ENCODE measurements at regions not wholly inside any gene's neighbourhood (a gene's known extent, or its start where the extent isn't known, plus 50 kb on each side); places are given as distances from the start of the nearest gene placed in this dataset.

DNA sequence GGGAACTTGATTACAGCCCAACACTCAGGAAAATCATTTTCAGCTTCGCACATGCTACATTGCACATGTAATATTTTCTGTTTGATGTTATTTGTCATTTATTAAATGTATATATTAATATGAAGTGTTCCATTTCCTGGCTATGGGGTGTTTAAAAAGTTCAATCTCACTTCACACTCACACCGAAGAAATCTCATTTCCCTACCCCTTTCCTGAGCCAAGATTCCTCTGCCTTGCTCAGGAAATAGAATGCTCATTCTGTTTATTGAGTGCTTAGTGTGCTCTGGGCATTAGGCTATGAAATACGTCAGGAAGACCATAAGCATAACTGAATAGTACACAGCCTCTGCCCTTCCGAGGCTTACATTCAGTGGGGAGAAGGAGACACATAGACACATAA lies 331.9 kb upstream of the TSHZ3 start:
- H2BK120ac ChIP-seq (replicated peaks; ENCODE audit: low read depth, low read length), result no peak overlapping the region
- H3K23ac ChIP-seq (ENCODE audit: insufficient read length), result no peak overlapping the region
- H2BK5ac ChIP-seq (ENCODE audit: low read depth, low read length), result no peak overlapping the region
- H4K5ac ChIP-seq (ENCODE audit: insufficient read length, low read depth, low read length), result no peak overlapping the region
- no peaks in the 10 kb centered on the region for H3K23me2 ChIP-seq (ENCODE audit: low read depth, low read length)
- H3K56ac ChIP-seq (replicated peaks; ENCODE audit: insufficient read length, low read depth, low read length), result no peak overlapping the region
- H3K27me3 ChIP-seq (replicated peaks in 1 of 4; ENCODE audit: control insufficient read depth in 3 of 4, extremely low read depth in 1 of 4, insufficient read depth in 3 of 4, low read length in 3 of 4), result no peaks in the 10 kb centered on the region
- FAIRE-seq (no peak), DNase-seq (ENCODE audit: low read depth in 1 of 2, low spot score in 2 of 2) (no peak)
- no peak overlapping the region for H3K27ac ChIP-seq (ENCODE audit: low read depth, low read length)
- no peak overlapping the region for H3K4me2 ChIP-seq (ENCODE audit: insufficient read depth in 1 of 2, low read depth in 2 of 2, low read length in 2 of 2)
- H3K79me2 ChIP-seq (ENCODE audit: control insufficient read depth in 1 of 2, insufficient read depth in 2 of 2, low read length in 2 of 2), result no peaks in the 10 kb centered on the region
- ChIA-PET CTCF (ENCODE audit: partially characterized antibody) (interaction anchor here (1.0 kb wide), 1 partner anchor 262 kb away, joined by 3 read pairs; no protein-coding TSS in a partner anchor), POLR2A (ENCODE audit: partially characterized antibody) (no interaction called here)
- no peaks in the 10 kb centered on the region for H3K36me3 ChIP-seq (ENCODE audit: control insufficient read depth in 2 of 4, insufficient read depth in 4 of 4, low read length in 3 of 4)
- TF ChIP-seq JUND (IDR thresholded peaks at IDR 0.05; ENCODE audit: low read length) (no peak), SIN3A (conservative IDR thresholded peaks at IDR 0.05 in 1 of 2, IDR thresholded peaks at IDR 0.05 in 1 of 2; ENCODE audit: low read depth in 1 of 2, low read length in 2 of 2) (no peak), EP300 (IDR thresholded peaks at IDR 0.05; ENCODE audit: borderline replicate concordance in 1 of 2, low read depth in 2 of 2, low read length in 2 of 2) (no peak), RNF2 (IDR thresholded peaks at IDR 0.05; ENCODE audit: borderline replicate concordance, low read depth, low read length, missing control alignments, poor library complexity, severe bottlenecking) (no peak)
- TF ChIP-seq, protein P1, sequence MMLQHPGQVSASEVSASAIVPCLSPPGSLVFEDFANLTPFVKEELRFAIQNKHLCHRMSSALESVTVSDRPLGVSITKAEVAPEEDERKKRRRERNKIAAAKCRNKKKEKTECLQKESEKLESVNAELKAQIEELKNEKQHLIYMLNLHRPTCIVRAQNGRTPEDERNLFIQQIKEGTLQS (IDR thresholded peaks at IDR 0.05; ENCODE audit: insufficient read depth, low read depth, low read length), result no peak
- no peaks in the 10 kb centered on the region for H3K9me3 ChIP-seq (ENCODE audit: insufficient read depth in 2 of 2, low read depth in 1 of 2, low read length in 1 of 2)
- H4K8ac ChIP-seq (ENCODE audit: extremely low read depth, insufficient read depth, low read length), result no peak overlapping the region
- no peak overlapping the region for H2BK20ac ChIP-seq (ENCODE audit: low read length)
- no peak overlapping the region for H2AK5ac ChIP-seq (ENCODE audit: low read depth, low read length)
- no peak overlapping the region for H2BK12ac ChIP-seq (ENCODE audit: low read depth, low read length)
- WGBS, 2 experiments (ENCODE audit: extremely low coverage in 1 of 2, insufficient coverage in 1 of 2, insufficient read length in 1 of 2, insufficient replicate concordance in 2 of 2, low coverage in 1 of 2, low lambda C conversion rate in 2 of 2, missing lambda C conversion rate in 1 of 2), result 81% methylated on average over 4 of the region's 4 CpGs; no CpG with 5 or more reads in 1 of the 2 experiments
- no peaks in the 10 kb centered on the region for H4K20me1 ChIP-seq (replicated peaks in 1 of 2; ENCODE audit: control insufficient read depth in 1 of 2, insufficient read depth in 2 of 2, low read length in 2 of 2)
- H3K4me1 ChIP-seq (replicated peaks in 1 of 4; ENCODE audit: control insufficient read depth in 3 of 4, insufficient read depth in 4 of 4, low read length in 3 of 4), result no peaks in the 10 kb centered on the region
- no peak overlapping the region for H2AFZ ChIP-seq (ENCODE audit: low read length)
- H3K9ac ChIP-seq (replicated peaks in 1 of 4; ENCODE audit: extremely low read depth in 1 of 4, low read depth in 3 of 4, low read length in 3 of 4), result no peak overlapping the region
- no peak overlapping the region for H3K4me3 ChIP-seq (ENCODE audit: extremely low read depth in 1 of 4, insufficient read depth in 2 of 4, low read depth in 3 of 4, low read length in 4 of 4)
- no peak overlapping the region for H3K4ac ChIP-seq (replicated peaks; ENCODE audit: insufficient read length, low read depth, low read length)
- H4K91ac ChIP-seq (replicated peaks; ENCODE audit: insufficient read length, low read length), result no peak overlapping the region
- H3K18ac ChIP-seq (ENCODE audit: extremely low read depth, low read length), result no peak overlapping the region
- no peaks in the 10 kb centered on the region for H3K79me1 ChIP-seq (ENCODE audit: low read depth, low read length)
- no peak overlapping the region for H3K14ac ChIP-seq (ENCODE audit: insufficient read length)
- H2BK15ac ChIP-seq (ENCODE audit: low read length), result no peak overlapping the region
